GM12878 (cell line): ENCODE measurements at regions not wholly inside any gene's neighbourhood (a gene's known extent, or its start where the extent isn't known, plus 50 kb on each side); places are given as distances from the start of the nearest gene placed in this dataset.

Source experiments
- BRCA1 ChIP-seq: IDR thresholded peaks from 2 replicates; pipeline ENCODE4 v1.6.1; 2011; ENCODE audit warnings: low read depth, low read length, improper control_type of control experiment
- CEBPB ChIP-seq, 2 experiments: fragments of 150-350 bp in 1 of 2; IDR thresholded peaks; 2 replicates each; pipeline ENCODE4 v1.6.1; 2012 to 2014; ENCODE audit warnings: low read depth in 2 of 2, low read length in 2 of 2, borderline replicate concordance in 1 of 2, inconsistent platforms in 1 of 2
- EP300 ChIP-seq, 2 experiments: fragments of 150-350 bp in 1 of 2; IDR thresholded peaks; 2 replicates each; pipeline ENCODE4 v1.6.1; 2011 to 2012; ENCODE audit warnings: low read depth in 2 of 2, low read length in 2 of 2, borderline replicate concordance in 1 of 2, improper control_type of control experiment in 1 of 2, inconsistent platforms in 1 of 2; ENCODE audit not compliant: control insufficient read depth in 1 of 2
- HDGF ChIP-seq: fragments of 450-650 bp; IDR thresholded peaks from 2 replicates; pipeline ENCODE4 v1.6.1; 2016; ENCODE audit warnings: antibody characterized with exemption
- RFX5 ChIP-seq: IDR thresholded peaks from 2 replicates; pipeline ENCODE4 v1.6.1; 2011; ENCODE audit warnings: low read depth, low read length, improper control_type of control experiment
- SPI1 ChIP-seq: IDR thresholded peaks from 2 replicates; pipeline ENCODE4 v1.6.1; 2011; ENCODE audit warnings: low read depth, mild to moderate bottlenecking, low read length, moderate library complexity, borderline replicate concordance; ENCODE audit not compliant: insufficient read depth
- ZNF274 ChIP-seq: IDR thresholded peaks from one replicate; pipeline ENCODE4 v1.8.0; 2011; ENCODE audit not compliant: insufficient read length, insufficient read depth
- TF ChIP-seq, protein P1 (sequence below), 3 experiments: IDR thresholded peaks in 2 of 3; conservative IDR thresholded peaks in 1 of 3; 2 replicates each; pipeline ENCODE4 v1.5.1; 2011; ENCODE audit warnings: low read depth in 3 of 3, low read length in 3 of 3, mild to moderate bottlenecking in 3 of 3, control low read depth in 2 of 3, moderate library complexity in 2 of 3, inconsistent platforms in 1 of 3, mixed read lengths in 1 of 3; ENCODE audit not compliant: control insufficient read depth in 2 of 3, insufficient read depth in 1 of 3; ENCODE audit errors: extremely low read depth in 1 of 3
- TF ChIP-seq, protein P2 (sequence below): fragments of 450-650 bp; IDR thresholded peaks from 2 replicates; pipeline ENCODE4 v1.6.1; 2017; ENCODE audit warnings: antibody characterized with exemption, mild to moderate bottlenecking, moderate library complexity

DNA sequence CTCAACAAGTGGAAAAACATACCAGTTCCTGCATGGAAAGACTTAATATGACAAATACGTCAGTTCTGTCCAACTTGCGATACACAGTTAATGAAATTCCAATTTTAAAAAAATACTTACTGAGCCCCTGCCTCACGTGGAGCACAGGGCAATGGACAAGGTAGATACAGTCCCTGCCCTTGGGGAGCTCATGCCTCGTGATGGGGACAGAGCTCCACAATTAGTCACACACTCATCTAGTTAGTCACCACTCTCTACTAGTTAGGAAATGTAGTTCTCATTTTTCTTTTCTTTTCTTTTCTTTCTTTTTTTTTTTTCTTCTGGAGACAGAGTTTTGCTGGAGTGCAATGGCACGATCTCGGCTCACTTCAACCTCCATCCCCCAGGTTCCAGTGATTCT, 74.7 kb upstream of the CDH5 start:
- TF ChIP-seq, protein P1, sequence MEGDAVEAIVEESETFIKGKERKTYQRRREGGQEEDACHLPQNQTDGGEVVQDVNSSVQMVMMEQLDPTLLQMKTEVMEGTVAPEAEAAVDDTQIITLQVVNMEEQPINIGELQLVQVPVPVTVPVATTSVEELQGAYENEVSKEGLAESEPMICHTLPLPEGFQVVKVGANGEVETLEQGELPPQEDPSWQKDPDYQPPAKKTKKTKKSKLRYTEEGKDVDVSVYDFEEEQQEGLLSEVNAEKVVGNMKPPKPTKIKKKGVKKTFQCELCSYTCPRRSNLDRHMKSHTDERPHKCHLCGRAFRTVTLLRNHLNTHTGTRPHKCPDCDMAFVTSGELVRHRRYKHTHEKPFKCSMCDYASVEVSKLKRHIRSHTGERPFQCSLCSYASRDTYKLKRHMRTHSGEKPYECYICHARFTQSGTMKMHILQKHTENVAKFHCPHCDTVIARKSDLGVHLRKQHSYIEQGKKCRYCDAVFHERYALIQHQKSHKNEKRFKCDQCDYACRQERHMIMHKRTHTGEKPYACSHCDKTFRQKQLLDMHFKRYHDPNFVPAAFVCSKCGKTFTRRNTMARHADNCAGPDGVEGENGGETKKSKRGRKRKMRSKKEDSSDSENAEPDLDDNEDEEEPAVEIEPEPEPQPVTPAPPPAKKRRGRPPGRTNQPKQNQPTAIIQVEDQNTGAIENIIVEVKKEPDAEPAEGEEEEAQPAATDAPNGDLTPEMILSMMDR (IDR thresholded peaks at IDR 0.05 in 2 of 3, conservative IDR thresholded peaks at IDR 0.05 in 1 of 3; ENCODE audit: control insufficient read depth in 2 of 3, extremely low read depth in 1 of 3, insufficient read depth in 1 of 3, low read depth in 3 of 3, low read length in 3 of 3): no peak
- TF ChIP-seq EP300 (IDR thresholded peaks at IDR 0.05; ENCODE audit: borderline replicate concordance in 1 of 2, control insufficient read depth in 1 of 2, low read depth in 2 of 2, low read length in 2 of 2) (no peak), CEBPB (IDR thresholded peaks at IDR 0.05; ENCODE audit: borderline replicate concordance in 1 of 2, low read depth in 2 of 2, low read length in 2 of 2) (no peak), HDGF (no peak), RFX5 (no peak), BRCA1 (no peak), SPI1 (no peak), ZNF274 (no peak)
- TF ChIP-seq, protein P2, sequence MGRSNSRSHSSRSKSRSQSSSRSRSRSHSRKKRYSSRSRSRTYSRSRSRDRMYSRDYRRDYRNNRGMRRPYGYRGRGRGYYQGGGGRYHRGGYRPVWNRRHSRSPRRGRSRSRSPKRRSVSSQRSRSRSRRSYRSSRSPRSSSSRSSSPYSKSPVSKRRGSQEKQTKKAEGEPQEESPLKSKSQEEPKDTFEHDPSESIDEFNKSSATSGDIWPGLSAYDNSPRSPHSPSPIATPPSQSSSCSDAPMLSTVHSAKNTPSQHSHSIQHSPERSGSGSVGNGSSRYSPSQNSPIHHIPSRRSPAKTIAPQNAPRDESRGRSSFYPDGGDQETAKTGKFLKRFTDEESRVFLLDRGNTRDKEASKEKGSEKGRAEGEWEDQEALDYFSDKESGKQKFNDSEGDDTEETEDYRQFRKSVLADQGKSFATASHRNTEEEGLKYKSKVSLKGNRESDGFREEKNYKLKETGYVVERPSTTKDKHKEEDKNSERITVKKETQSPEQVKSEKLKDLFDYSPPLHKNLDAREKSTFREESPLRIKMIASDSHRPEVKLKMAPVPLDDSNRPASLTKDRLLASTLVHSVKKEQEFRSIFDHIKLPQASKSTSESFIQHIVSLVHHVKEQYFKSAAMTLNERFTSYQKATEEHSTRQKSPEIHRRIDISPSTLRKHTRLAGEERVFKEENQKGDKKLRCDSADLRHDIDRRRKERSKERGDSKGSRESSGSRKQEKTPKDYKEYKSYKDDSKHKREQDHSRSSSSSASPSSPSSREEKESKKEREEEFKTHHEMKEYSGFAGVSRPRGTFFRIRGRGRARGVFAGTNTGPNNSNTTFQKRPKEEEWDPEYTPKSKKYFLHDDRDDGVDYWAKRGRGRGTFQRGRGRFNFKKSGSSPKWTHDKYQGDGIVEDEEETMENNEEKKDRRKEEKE: no peak
